CD4-positive, alpha-beta T cell (primary cell): ENCODE measurements at regions not wholly inside any gene's neighbourhood (a gene's known extent, or its start where the extent isn't known, plus 50 kb on each side); places are given as distances from the start of the nearest gene placed in this dataset.

ENCODE experiments used
- ATAC-seq: fragments of 200-7000 bp; cut with Tn5 transposase; one replicate; pipeline ENCODE4 v1.10.0; 2022; ENCODE audit warnings: mild to moderate bottlenecking; ENCODE audit not compliant: poor library complexity
- CTCF ChIA-PET: fragments of 350-600 bp; sonication (Branson Sonifier 250); formaldehyde crosslinking; loops from one replicate; lab custom pipeline; 2021; ENCODE audit warnings: antibody characterized with exemption, inconsistent platforms; lab: Charles Lee
- POLR2A ChIA-PET: fragments of 350-600 bp; sonication (Branson Sonifier 250); formaldehyde crosslinking; loops from one replicate; lab custom pipeline; 2021; ENCODE audit warnings: antibody characterized with exemption, inconsistent platforms; lab: Charles Lee
- DNase-seq, 14 experiments: peaks; one replicate each; pipeline ENCODE4 v3.0.0-alpha.2; 2013 to 2020; ENCODE audit warnings: mixed read lengths in 2 of 14
- H3K27ac ChIP-seq, 2 donors: one replicate each; pipeline versions ENCODE4 v1.5.1 to v1.7.0; 2013; ENCODE audit warnings: low read length in 2 of 2, low read depth in 1 of 2, mild to moderate bottlenecking in 1 of 2
- H3K27me3 ChIP-seq, 2 experiments: 1 replicate in 1 of 2; 2 replicates in 1 of 2; pipeline versions ENCODE4 v1.6.1 to v1.7.0; 2013; ENCODE audit warnings: low read length in 2 of 2, control low read depth in 1 of 2, mild to moderate bottlenecking in 1 of 2, moderate library complexity in 1 of 2; ENCODE audit not compliant: insufficient read depth in 2 of 2, control insufficient read depth in 1 of 2
- H3K36me3 ChIP-seq: one replicate; pipeline ENCODE4 v1.6.1; 2013; ENCODE audit warnings: low read length, control low read depth; ENCODE audit not compliant: insufficient read depth
- H3K4me1 ChIP-seq: one replicate; pipeline ENCODE4 v1.6.1; 2013; ENCODE audit warnings: low read length, control low read depth; ENCODE audit not compliant: insufficient read depth
- H3K4me3 ChIP-seq: one replicate; pipeline ENCODE4 v1.5.1; 2013; ENCODE audit warnings: mild to moderate bottlenecking, low read length, moderate library complexity
- H3K9me3 ChIP-seq, 2 experiments: 1 replicate in 1 of 2; 2 replicates in 1 of 2; pipeline versions ENCODE4 v1.6.1 to v1.7.0; 2013; ENCODE audit warnings: low read length in 2 of 2, mild to moderate bottlenecking in 2 of 2, control low read depth in 1 of 2, moderate library complexity in 1 of 2; ENCODE audit not compliant: control insufficient read depth in 1 of 2, insufficient read depth in 1 of 2
- H3K27ac Mint-ChIP-seq: one replicate; pipeline ENCODE4 v1.8.0; 2020; ENCODE audit warnings: mixed read lengths
- H3K27me3 Mint-ChIP-seq: one replicate; pipeline ENCODE4 v1.8.0; 2021; ENCODE audit warnings: mixed read lengths
- H3K36me3 Mint-ChIP-seq: one replicate; pipeline ENCODE4 v1.8.0; 2021; ENCODE audit warnings: low read depth, mixed read lengths
- H3K4me1 Mint-ChIP-seq: one replicate; pipeline ENCODE4 v1.8.0; 2021; ENCODE audit warnings: low read depth, mixed read lengths
- H3K4me3 Mint-ChIP-seq: one replicate; pipeline ENCODE4 v1.8.0; 2020; ENCODE audit warnings: mild to moderate bottlenecking, mixed read lengths
- H3K9me3 Mint-ChIP-seq: one replicate; pipeline ENCODE4 v1.8.0; 2020; ENCODE audit warnings: mixed read lengths
- CTCF ChIP-seq: fragments of 200-600 bp; IDR thresholded peaks from one replicate; pipeline ENCODE4 v1.8.0; 2022; ENCODE audit warnings: antibody characterized with exemption, mild to moderate bottlenecking
- intact Hi-C, 2 experiments: fragments of 100-400 bp; cut with DNase I in 1 of 2; cut with micrococcal nuclease in 1 of 2; formaldehyde crosslinking; loops; one replicate each; pipeline versions ENCODE4 v1.15.1 to v1.9.0; 2023 to 2025; cut with DNase I, micrococcal nuclease

GRCh38 chr5:142530904-142531303, 155.0 kb downstream of the FGF1 start:
- Mint-ChIP-seq H3K27me3 (no peaks in the 10 kb centered on the region), H3K27ac (no peak overlapping the region), H3K4me3 (no peak overlapping the region), H3K36me3 (no peaks in the 10 kb centered on the region), H3K9me3 (peaks cover 3% of the 10 kb centered on the region), H3K4me1 (no peaks in the 10 kb centered on the region)
- CTCF ChIA-PET: no interaction called here
- intact Hi-C loops: no loop called here
- no peaks in the 10 kb centered on the region for H3K36me3 ChIP-seq
- ATAC-seq (no peak), DNase-seq (no peak)
- no peak for TF ChIP-seq CTCF
- no peak overlapping the region for H3K4me3 ChIP-seq
- no peaks in the 10 kb centered on the region for H3K27me3 ChIP-seq
- H3K27ac ChIP-seq: no peak overlapping the region
- H3K9me3 ChIP-seq: peaks cover 0 to 4% of the 10 kb centered on the region in 2 experiments
- POLR2A ChIA-PET: no interaction called here
- H3K4me1 ChIP-seq: no peaks in the 10 kb centered on the region

GRCh38 chr5:142529626-142530278, 156.1 kb downstream of the FGF1 start:
- POLR2A ChIA-PET: no interaction called here
- no peaks in the 10 kb centered on the region for H3K4me1 Mint-ChIP-seq
- H3K4me3 Mint-ChIP-seq: no peak overlapping the region
- H3K36me3 Mint-ChIP-seq: no peaks in the 10 kb centered on the region
- TF ChIP-seq CTCF: no peak
- no peaks in the 10 kb centered on the region for H3K4me1 ChIP-seq
- H3K27me3 ChIP-seq: no peaks in the 10 kb centered on the region
- H3K27me3 Mint-ChIP-seq: no peaks in the 10 kb centered on the region
- ATAC-seq: no peak
- H3K9me3 ChIP-seq: peaks cover 0 to 2% of the 10 kb centered on the region in 2 experiments
- no peak overlapping the region for H3K27ac ChIP-seq
- no peak overlapping the region for H3K27ac Mint-ChIP-seq
- no peak for DNase-seq
- H3K36me3 ChIP-seq: no peaks in the 10 kb centered on the region
- peaks cover under 1% of the 10 kb centered on the region for H3K9me3 Mint-ChIP-seq
- intact Hi-C loops: no loop called here
- no peak overlapping the region for H3K4me3 ChIP-seq
- CTCF ChIA-PET: no interaction called here

- Mint-ChIP-seq H3K27ac (no peak overlapping the region), H3K9me3 (no peaks in the 10 kb centered on the region), H3K36me3 (no peaks in the 10 kb centered on the region), H3K27me3 (peaks cover 4% of the 10 kb centered on the region), H3K4me1 (no peaks in the 10 kb centered on the region), H3K4me3 (no peak overlapping the region)
- no peak overlapping the region for H3K27ac ChIP-seq
- DNase-seq (no peak), ATAC-seq (no peak)
- H3K9me3 ChIP-seq: no peaks in the 10 kb centered on the region
- TF ChIP-seq CTCF: no peak
- no peak overlapping the region for H3K4me3 ChIP-seq
- intact Hi-C loops: no loop called here
- POLR2A ChIA-PET: no interaction called here
- no peaks in the 10 kb centered on the region for H3K27me3 ChIP-seq
- H3K4me1 ChIP-seq: no peaks in the 10 kb centered on the region
- CTCF ChIA-PET: no interaction called here
- no peaks in the 10 kb centered on the region for H3K36me3 ChIP-seq
Observed at GRCh38 chr5:142527664-142528295, 158.1 kb downstream of the FGF1 start.
